Stimulated activated naive B cell treated with anti-CD40 and anti-IgM and Interleukin-4, amounts not matched to agents 10 μg/mL and 1 μg/mL and 100 μg/mL, for 72 hours (primary cell): ENCODE measurements at regions not wholly inside any gene's neighbourhood (a gene's known extent, or its start where the extent isn't known, plus 50 kb on each side); places are given as distances from the start of the nearest gene placed in this dataset.

Source experiments
- ATAC-seq, 2 donors: fragments of 150-1000 bp; cut with Tn5 transposase; replicated peaks; 2 replicates each; pipeline ENCODE4 v1.10.0; 2021; ENCODE audit warnings: moderate library complexity in 1 of 2
- DNase-seq: peaks from one replicate; pipeline ENCODE4 v3.0.0; 2021
- H3K27ac Mint-ChIP-seq: one replicate; pipeline ENCODE4 v1.8.0; 2022; ENCODE audit warnings: mild to moderate bottlenecking, mixed read lengths
- H3K27me3 Mint-ChIP-seq, 2 donors: one replicate each; pipeline ENCODE4 v1.8.0; 2022; ENCODE audit warnings: mixed read lengths in 2 of 2
- H3K36me3 Mint-ChIP-seq, 2 donors: one replicate each; pipeline ENCODE4 v1.8.0; 2022; ENCODE audit warnings: mixed read lengths in 2 of 2, mild to moderate bottlenecking in 1 of 2
- H3K4me1 Mint-ChIP-seq, 2 donors: one replicate each; pipeline ENCODE4 v1.8.0; 2022; ENCODE audit warnings: mixed read lengths in 2 of 2, mild to moderate bottlenecking in 1 of 2
- H3K4me3 Mint-ChIP-seq, 2 donors: one replicate each; pipeline ENCODE4 v1.8.0; 2022; ENCODE audit warnings: mild to moderate bottlenecking in 2 of 2, mixed read lengths in 2 of 2, moderate library complexity in 1 of 2
- H3K9me3 Mint-ChIP-seq, 2 donors: one replicate each; pipeline ENCODE4 v1.8.0; 2022; ENCODE audit warnings: mixed read lengths in 2 of 2, mild to moderate bottlenecking in 1 of 2

- H3K9me3 Mint-ChIP-seq, result peaks cover 0 to 2% of the 10 kb centered on the region in 2 donors
- no peak for ATAC-seq
- no peaks in the 10 kb centered on the region for H3K27me3 Mint-ChIP-seq
- H3K4me1 Mint-ChIP-seq, result no peaks in the 10 kb centered on the region
- no peak for DNase-seq
- no peaks in the 10 kb centered on the region for H3K36me3 Mint-ChIP-seq
- H3K27ac Mint-ChIP-seq, result no peak overlapping the region
- H3K4me3 Mint-ChIP-seq, result no peak overlapping the region
These were observed 352.5 kb upstream of the MIR17HG start for GRCh38 chr13:90995001-90995400.

GRCh38 chr13:90995614-90996013 lies 351.9 kb upstream of the MIR17HG start:
- no peak overlapping the region for H3K27ac Mint-ChIP-seq
- no peak for ATAC-seq
- H3K4me3 Mint-ChIP-seq, result no peak overlapping the region
- H3K4me1 Mint-ChIP-seq, result no peaks in the 10 kb centered on the region
- DNase-seq, result no peak
- peaks cover 0 to 2% of the 10 kb centered on the region in 2 donors for H3K9me3 Mint-ChIP-seq
- no peaks in the 10 kb centered on the region for H3K36me3 Mint-ChIP-seq
- H3K27me3 Mint-ChIP-seq, result no peaks in the 10 kb centered on the region

- ATAC-seq, result no peak
- H3K27ac Mint-ChIP-seq, result no peak overlapping the region
These were observed 349.5 kb upstream of the MIR17HG start for GRCh38 chr13:90997951-90998350.

GRCh38 chr13:90999401-90999800 lies 348.1 kb upstream of the MIR17HG start:
- DNase-seq, result no peak
- Mint-ChIP-seq H3K27me3 (no peaks in the 10 kb centered on the region), H3K27ac (no peak overlapping the region), H3K9me3 (peaks cover 0 to 2% of the 10 kb centered on the region in 2 donors), H3K36me3 (no peaks in the 10 kb centered on the region), H3K4me3 (no peak overlapping the region), H3K4me1 (no peaks in the 10 kb centered on the region)
- ATAC-seq, result no peak

More at GRCh38 chr13:90997951-90998350, 349.5 kb upstream of the MIR17HG start:
- H3K4me1 Mint-ChIP-seq, result no peaks in the 10 kb centered on the region
- peaks cover 0 to 2% of the 10 kb centered on the region in 2 donors for H3K9me3 Mint-ChIP-seq
- no peak overlapping the region for H3K4me3 Mint-ChIP-seq
- DNase-seq, result no peak
- H3K27me3 Mint-ChIP-seq, result no peaks in the 10 kb centered on the region
- no peaks in the 10 kb centered on the region for H3K36me3 Mint-ChIP-seq

GRCh38 chr13:91001371-91001770 lies 346.1 kb upstream of the MIR17HG start:
- DNase-seq (no peak), ATAC-seq (no peak)
- Mint-ChIP-seq H3K36me3 (no peaks in the 10 kb centered on the region), H3K9me3 (no peaks in the 10 kb centered on the region), H3K27ac (no peak overlapping the region), H3K4me1 (no peaks in the 10 kb centered on the region), H3K27me3 (no peaks in the 10 kb centered on the region), H3K4me3 (no peak overlapping the region)

GRCh38 chr13:91014696-91015095 lies 332.8 kb upstream of the MIR17HG start:
- H3K36me3 Mint-ChIP-seq, result no peaks in the 10 kb centered on the region
- DNase-seq (no peak), ATAC-seq (no peak)
- H3K27ac Mint-ChIP-seq, result no peak overlapping the region
- H3K4me1 Mint-ChIP-seq, result no peaks in the 10 kb centered on the region
- H3K9me3 Mint-ChIP-seq, result no peaks in the 10 kb centered on the region
- no peak overlapping the region for H3K4me3 Mint-ChIP-seq
- no peaks in the 10 kb centered on the region for H3K27me3 Mint-ChIP-seq

GRCh38 chr13:91017031-91017668 lies 330.3 kb upstream of the MIR17HG start:
- H3K27ac Mint-ChIP-seq, result no peak overlapping the region
- H3K9me3 Mint-ChIP-seq, result no peaks in the 10 kb centered on the region
- no peak overlapping the region for H3K4me3 Mint-ChIP-seq
- DNase-seq (peak; percentile 1), ATAC-seq (peak; percentile 86 to 90)
- H3K27me3 Mint-ChIP-seq, result no peaks in the 10 kb centered on the region
- no peaks in the 10 kb centered on the region for H3K4me1 Mint-ChIP-seq
- H3K36me3 Mint-ChIP-seq, result no peaks in the 10 kb centered on the region

GRCh38 chr13:91017669-91018053 lies 329.8 kb upstream of the MIR17HG start:
- ATAC-seq (no peak), DNase-seq (no peak)
- Mint-ChIP-seq H3K4me1 (no peaks in the 10 kb centered on the region), H3K36me3 (no peaks in the 10 kb centered on the region), H3K4me3 (no peak overlapping the region), H3K9me3 (no peaks in the 10 kb centered on the region), H3K27ac (no peak overlapping the region), H3K27me3 (no peaks in the 10 kb centered on the region)

GRCh38 chr13:91020461-91021034 lies 326.9 kb upstream of the MIR17HG start:
- no peaks in the 10 kb centered on the region for H3K36me3 Mint-ChIP-seq
- no peak for ATAC-seq
- H3K4me3 Mint-ChIP-seq, result no peak overlapping the region
- H3K9me3 Mint-ChIP-seq, result no peaks in the 10 kb centered on the region
- no peaks in the 10 kb centered on the region for H3K4me1 Mint-ChIP-seq
- no peak overlapping the region for H3K27ac Mint-ChIP-seq
- no peak for DNase-seq
- no peaks in the 10 kb centered on the region for H3K27me3 Mint-ChIP-seq

- no peaks in the 10 kb centered on the region for H3K36me3 Mint-ChIP-seq
- no peaks in the 10 kb centered on the region for H3K9me3 Mint-ChIP-seq
- no peaks in the 10 kb centered on the region for H3K4me1 Mint-ChIP-seq
- H3K27ac Mint-ChIP-seq, result no peak overlapping the region
- H3K27me3 Mint-ChIP-seq, result no peaks in the 10 kb centered on the region
- DNase-seq (no peak), ATAC-seq (no peak)
- no peak overlapping the region for H3K4me3 Mint-ChIP-seq
These were observed 323.2 kb upstream of the MIR17HG start for GRCh38 chr13:91024157-91024792.

- DNase-seq, result no peak
- Mint-ChIP-seq H3K4me1 (no peaks in the 10 kb centered on the region), H3K27me3 (no peaks in the 10 kb centered on the region), H3K27ac (no peak overlapping the region), H3K9me3 (peaks cover 0 to 2% of the 10 kb centered on the region in 2 donors), H3K36me3 (no peaks in the 10 kb centered on the region), H3K4me3 (no peak overlapping the region)
- no peak for ATAC-seq
These were observed 322.0 kb upstream of the MIR17HG start for GRCh38 chr13:91025442-91025841.

GRCh38 chr13:91031508-91031907 lies 316.0 kb upstream of the MIR17HG start:
- H3K27ac Mint-ChIP-seq, result no peak overlapping the region
- DNase-seq, result no peak
- H3K36me3 Mint-ChIP-seq, result no peaks in the 10 kb centered on the region
- H3K27me3 Mint-ChIP-seq, result peaks cover 0 to 4% of the 10 kb centered on the region in 2 donors
- peaks cover 0 to 5% of the 10 kb centered on the region in 2 donors for H3K9me3 Mint-ChIP-seq
- no peak for ATAC-seq
- H3K4me3 Mint-ChIP-seq, result no peak overlapping the region
- no peaks in the 10 kb centered on the region for H3K4me1 Mint-ChIP-seq

- DNase-seq (no peak), ATAC-seq (no peak)
- no peak overlapping the region for H3K4me3 Mint-ChIP-seq
- H3K9me3 Mint-ChIP-seq, result peaks cover 0 to 5% of the 10 kb centered on the region in 2 donors
- H3K27me3 Mint-ChIP-seq, result peaks cover 0 to 4% of the 10 kb centered on the region in 2 donors
- no peak overlapping the region for H3K27ac Mint-ChIP-seq
- H3K36me3 Mint-ChIP-seq, result no peaks in the 10 kb centered on the region
- H3K4me1 Mint-ChIP-seq, result no peaks in the 10 kb centered on the region
These were observed 315.4 kb upstream of the MIR17HG start for GRCh38 chr13:91032104-91032503.

GRCh38 chr13:91036886-91037285 lies 310.6 kb upstream of the MIR17HG start:
- Mint-ChIP-seq H3K4me1 (no peaks in the 10 kb centered on the region), H3K27me3 (peaks cover 0 to 4% of the 10 kb centered on the region in 2 donors), H3K4me3 (no peak overlapping the region), H3K9me3 (peaks cover 0 to 4% of the 10 kb centered on the region in 2 donors), H3K36me3 (no peaks in the 10 kb centered on the region), H3K27ac (no peak overlapping the region)
- ATAC-seq, result no peak
- no peak for DNase-seq

GRCh38 chr13:91042870-91043269 lies 304.6 kb upstream of the MIR17HG start:
- no peak for ATAC-seq

More at GRCh38 chr13:91042870-91043269, 304.6 kb upstream of the MIR17HG start:
- H3K27ac Mint-ChIP-seq, result no peak overlapping the region
- H3K4me3 Mint-ChIP-seq, result no peak overlapping the region
- no peaks in the 10 kb centered on the region for H3K9me3 Mint-ChIP-seq
- H3K36me3 Mint-ChIP-seq, result no peaks in the 10 kb centered on the region
- H3K27me3 Mint-ChIP-seq, result no peaks in the 10 kb centered on the region
- DNase-seq, result no peak
- no peaks in the 10 kb centered on the region for H3K4me1 Mint-ChIP-seq
